ENCODE measurements at regions not wholly inside any gene's neighbourhood (a gene's known extent, or its start where the extent isn't known, plus 50 kb on each side); places are given as distances from the start of the nearest gene placed in this dataset.

DNA sequence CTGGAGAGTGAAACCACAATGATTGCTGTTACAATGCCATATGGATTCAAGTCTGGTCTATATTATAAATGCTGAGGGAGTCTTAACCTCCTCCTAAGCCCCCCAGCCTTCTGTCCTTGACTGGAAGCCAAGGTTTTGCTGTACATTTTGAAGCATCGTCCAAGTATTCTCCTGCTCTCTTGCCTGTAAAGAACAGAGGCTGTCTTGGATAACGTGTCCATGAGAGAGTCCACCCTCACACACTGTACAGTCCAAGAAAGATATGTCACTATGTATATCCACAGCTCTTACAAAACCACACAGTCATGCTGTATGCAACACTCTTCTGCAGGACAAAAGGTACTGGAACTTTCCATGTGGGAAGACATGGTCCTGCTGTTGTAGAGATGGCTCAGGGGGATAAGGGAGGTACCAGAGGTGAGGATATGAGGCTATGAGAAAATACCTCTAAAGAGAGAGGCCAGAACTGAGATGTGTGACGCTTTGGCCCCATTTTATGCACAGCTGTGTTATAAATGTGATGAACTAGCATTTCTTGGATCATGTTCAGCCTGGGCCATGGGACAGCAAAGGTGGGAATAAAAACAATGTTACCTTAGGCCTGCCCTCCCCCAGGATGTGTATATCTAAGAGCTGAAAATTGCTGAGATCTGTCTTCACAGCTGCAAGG lies 678.6 kb downstream of the IQCM start:
- no peak for TF ChIP-seq CTCF (IDR thresholded peaks at IDR 0.05)
- TF ChIP-seq EP300 (IDR thresholded peaks at IDR 0.05) = no peak
